ENCODE measurements at regions not wholly inside any gene's neighbourhood (a gene's known extent, or its start where the extent isn't known, plus 50 kb on each side); places are given as distances from the start of the nearest gene placed in this dataset.

DNA sequence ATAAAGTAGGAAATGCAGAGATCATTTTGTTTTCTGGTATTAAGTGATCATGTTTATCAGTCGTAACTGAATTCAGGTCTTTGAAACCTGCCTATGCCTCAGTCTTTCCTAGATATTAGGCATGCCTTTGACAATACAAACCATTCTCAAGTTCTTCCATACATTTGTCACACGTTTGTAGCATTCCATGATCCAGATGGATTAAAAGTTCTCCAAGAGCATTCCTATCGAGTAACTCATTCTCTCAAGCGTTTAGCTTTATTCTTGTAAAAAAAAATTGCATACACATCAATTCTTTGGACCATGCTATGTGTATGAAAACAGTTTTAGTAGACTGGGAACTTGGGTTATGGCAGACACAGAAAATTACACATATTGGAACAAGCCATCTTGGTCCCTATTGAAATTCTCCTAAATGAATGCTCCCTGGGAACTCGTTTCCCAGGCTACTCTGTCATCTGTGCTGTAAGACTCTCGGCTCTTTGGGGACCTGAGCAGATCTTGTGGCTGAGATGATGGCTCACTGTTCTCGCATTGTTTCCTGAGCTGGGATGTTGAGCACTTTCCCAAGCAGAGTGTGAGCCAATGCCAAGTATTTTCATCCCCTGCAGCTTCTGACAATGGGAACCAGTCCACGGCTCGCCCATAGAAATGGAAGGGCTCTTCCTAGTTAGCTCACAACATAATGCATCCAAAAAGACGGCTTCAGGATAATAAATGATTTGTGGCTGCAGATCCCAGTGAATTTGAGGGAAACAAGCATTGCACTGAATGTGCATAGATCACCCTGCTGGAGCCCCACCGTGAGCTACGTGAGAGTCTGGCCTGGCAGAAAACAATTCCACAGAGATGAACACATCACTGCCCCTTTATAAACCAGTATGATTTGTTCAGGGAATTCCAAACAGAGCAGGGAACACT, 230.2 kb downstream of the IRX1 start:
- DNase-seq (ENCODE audit: low spot score), result no peak

DNA sequence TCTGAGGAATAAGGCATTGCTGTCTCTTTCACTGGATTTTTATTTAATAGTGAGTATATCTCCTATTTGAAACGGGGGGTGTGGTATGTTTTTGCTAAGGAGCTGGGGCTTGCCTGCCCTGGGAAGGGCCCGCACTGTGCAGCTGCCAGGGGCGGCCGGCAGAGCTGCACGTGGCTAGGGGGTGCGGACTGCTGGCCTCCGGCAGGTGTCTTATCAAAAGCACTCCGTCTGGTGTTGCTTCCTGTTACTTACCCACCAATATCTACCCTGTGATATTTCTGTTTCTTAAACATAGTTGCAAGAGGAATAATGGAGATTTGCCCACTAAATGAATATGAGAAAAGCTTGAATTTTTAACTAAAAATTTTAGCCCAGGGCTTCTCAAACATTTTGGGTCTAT, 232.0 kb downstream of the IRX1 start:
- no peak for DNase-seq (ENCODE audit: low spot score)

DNA sequence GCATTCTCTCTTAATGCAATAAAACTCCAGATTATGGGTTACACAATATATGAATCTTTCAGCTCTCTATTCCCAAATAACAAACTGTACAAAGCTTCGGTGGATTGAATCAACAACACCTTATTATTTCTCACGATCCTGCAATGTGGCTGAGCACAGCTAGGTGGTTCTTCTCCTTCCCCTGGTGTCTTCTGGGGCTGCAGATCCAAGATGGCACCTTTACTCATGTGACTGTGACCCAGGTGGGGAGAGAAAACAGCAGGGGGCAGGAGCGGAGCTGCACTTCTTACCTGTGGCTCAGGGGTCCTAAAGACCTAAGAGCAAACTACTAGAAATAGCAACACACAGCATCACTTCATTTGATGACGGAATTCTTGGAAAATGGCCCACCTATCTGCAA, 233.1 kb downstream of the IRX1 start:
- DNase-seq (ENCODE audit: low spot score), result no peak

DNA sequence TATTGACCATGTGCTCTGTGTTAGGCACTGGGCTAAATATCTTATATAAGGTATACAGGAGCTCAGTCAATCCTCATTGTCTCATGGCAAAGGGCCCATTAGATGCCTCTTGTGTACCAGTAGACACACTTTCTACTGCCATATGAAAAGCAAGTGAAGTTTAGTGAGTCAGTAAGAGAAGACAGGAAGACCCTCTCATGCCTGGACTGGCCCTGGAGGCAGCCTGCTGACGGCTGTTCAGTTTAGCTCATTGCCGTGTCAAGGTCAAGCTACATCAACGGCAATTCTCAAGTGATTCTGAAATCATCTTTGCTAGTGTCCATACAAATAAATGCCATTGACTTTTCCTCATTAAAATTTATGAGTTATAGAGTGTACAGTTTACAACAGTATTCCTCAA, 237.9 kb downstream of the IRX1 start:
- DNase-seq (ENCODE audit: low spot score), result no peak

DNA sequence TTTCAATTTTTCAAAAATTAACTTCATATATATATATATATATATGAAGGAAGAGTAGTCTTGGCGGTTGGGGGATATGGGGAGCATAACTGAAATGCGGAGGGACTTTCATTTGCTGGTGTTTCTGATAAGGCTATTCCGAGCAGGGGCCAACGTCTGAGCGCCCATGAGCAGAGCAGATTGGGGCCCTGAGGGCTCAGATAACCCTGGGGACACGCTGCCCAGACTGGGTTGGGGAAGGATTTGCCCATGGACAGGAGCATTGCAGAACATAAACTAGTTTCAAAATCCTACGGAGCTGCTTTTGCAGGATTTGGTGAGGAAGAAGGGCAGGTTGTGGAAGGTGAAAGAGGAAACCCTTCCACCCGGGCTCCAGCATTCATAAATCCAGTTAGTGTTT, 240.2 kb downstream of the IRX1 start:
- no peak for DNase-seq (ENCODE audit: low spot score)

DNA sequence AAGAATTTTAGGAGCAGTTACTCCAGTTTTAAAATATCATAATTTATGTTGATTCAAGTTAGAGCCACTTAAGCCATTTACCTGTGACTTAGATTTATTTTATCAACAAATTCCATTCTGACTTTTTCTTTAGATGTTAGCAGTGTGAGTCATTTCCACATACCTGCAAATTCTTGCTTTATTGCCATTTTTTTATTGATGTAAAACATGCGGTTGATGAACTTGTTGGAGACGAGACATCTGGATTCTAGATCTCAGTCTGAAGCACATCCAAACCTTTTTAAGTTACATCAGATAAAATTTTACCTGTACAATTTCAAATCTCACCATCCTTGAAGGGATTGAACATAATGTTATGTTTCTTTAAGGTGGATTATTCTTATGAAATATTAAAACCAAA, 240.9 kb downstream of the IRX1 start:
- no peak for DNase-seq (ENCODE audit: low spot score)

DNA sequence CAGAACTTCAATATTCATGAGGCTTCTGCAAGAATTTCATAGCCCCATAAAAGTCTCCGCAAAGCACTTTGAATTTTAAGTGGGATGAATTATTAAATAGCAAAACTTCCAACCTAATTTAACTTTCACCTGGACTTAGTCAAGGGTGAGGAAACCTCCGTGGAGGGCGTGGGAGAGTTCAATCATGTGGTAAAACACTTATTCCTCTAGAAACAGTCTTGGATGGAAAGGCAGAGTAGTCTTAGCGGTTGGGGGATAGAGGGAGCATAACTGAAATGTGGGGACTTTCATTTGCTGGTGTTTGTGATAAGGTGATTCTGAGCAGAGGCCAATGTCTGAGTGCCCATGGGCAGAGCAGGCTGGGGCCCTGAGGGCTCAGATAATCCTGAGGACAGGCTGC, 241.9 kb downstream of the IRX1 start:
- DNase-seq (ENCODE audit: low spot score), result no peak

DNA sequence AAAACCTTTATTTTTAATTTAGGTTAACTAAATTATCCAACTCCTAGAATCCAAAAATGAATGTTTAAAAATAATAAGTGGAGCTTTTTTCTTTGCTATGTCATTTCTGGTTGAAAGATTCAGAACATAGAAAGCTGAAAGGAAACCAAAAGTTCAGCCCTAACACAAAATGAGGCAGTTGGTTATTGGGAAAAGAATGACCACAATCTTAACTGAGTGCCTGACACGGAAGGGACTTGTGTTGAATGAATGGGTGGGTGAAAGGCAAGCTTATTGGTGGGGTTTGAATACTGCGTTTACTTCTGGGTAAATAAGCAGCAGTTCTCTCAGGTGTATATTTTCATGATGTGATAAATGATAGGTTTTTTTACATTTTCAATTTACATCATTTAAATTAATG, 243.5 kb downstream of the IRX1 start:
- no peak for DNase-seq (ENCODE audit: low spot score)

DNA sequence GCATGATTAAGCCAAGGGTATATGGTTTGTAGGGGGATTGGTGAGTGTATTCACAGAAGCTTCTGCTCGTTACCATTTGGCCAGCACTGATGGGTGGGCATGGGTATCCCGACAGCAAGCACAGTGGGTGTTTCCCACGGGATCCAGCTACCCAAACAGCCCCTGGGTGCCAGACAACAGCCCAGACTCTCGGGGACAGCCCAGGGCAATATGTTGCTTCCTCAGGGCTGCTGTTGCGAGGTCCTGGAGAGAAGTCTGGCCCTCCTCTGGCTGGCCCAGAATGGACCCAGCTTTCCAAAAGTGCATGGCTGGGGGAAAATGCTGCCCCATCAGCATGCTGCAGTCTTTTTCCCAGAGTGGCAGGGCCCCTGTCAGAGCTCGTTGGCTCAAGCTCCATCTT, 247.0 kb downstream of the IRX1 start:
- DNase-seq (ENCODE audit: low spot score), result no peak

DNA sequence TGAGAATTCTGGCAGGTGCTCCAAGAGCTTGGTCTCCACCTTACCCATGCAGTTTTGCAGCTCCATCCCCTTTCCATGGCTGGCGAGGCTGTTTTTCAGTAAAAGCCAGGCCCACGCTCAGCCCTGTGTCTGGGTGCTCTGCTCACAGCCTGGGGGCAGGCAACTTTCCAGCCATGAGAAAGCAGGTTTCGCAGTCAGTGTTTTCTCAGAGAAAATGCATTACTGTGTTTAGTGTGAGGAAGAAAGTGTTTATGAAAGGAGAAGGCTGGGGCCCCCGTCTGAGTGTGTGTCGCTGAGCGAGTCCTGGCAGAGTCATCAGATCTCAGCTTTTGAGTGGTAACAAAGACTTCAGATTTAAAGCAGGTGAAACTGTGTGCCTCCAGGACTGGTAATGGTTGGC, 248.1 kb downstream of the IRX1 start:
- no peak for DNase-seq (ENCODE audit: low spot score)

DNA sequence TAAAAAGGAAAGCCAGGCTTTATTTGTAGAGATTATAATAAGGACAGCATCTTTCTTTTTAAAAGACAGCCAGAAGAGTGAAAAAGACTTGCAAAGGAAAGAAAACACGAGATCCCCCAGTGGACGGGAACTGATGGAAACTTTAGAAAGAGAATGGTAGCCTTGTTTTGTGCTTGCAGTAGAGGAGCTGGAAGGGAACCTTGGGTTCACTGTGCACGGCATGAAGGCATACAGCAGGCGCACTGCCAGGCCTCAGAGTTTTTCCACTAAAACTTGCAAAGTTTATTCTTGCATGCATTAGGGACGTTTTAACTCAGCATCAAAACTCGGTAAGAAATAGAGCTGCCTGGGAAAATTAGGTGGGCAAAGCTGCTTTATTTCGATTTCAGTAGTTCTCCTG, 248.6 kb downstream of the IRX1 start:
- no peak for DNase-seq (ENCODE audit: low spot score)

DNA sequence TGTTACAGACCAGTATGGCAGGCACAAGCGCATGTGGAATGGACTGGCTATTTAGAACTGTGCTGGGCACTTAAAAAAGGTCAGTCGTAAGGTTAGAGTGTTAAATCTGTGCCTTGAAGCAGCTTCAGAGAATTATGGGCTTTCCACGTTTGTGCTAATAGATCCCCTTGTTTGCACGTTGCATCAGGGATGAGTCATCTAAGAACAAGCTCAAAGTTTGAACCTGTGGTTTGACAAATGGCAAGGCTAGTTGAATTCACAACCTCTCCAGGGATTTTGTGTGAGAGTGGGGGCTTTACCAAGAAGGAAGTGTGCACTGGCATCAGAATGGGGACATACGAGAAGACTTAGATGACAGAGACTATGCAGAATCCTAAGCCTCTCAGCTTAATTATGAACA, 249.6 kb downstream of the IRX1 start:
- no peak for DNase-seq (ENCODE audit: low spot score)

DNA sequence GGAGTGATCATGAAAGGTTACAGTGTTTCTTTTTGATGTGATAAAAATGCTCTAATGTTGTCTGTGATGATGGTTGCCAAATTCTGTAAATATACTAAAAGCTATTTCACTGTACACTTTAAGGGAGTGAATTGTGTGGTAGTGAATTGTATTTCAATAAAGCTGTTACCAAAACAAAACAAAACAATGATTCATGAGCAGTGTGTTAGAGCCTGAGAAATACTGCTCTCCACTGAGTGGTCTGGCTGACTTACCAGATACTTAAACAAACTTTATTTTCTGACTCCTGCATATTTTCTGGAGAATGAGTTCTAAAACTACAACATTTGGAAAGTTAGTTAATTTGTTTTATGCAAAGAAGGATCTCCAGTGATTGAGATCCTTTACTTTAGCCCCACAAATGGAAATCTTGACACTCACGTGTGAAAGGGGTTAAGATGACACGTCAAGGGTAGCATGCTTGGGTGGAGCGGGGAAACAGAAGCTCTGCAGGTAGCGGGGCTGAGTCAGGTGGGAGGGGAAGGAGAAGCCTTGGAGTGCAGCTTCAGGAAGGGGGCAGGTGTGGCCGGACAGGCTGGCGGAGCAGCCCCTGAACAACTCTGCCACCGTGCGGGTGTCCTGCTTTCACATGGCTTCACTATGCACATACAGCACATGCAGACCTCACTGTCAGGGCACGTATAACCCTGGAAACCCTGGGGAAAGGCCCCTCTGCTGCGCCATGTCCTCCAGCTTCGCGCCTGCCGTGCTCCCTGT, 256.7 kb downstream of the IRX1 start:
- no peak for DNase-seq (ENCODE audit: low spot score)

DNA sequence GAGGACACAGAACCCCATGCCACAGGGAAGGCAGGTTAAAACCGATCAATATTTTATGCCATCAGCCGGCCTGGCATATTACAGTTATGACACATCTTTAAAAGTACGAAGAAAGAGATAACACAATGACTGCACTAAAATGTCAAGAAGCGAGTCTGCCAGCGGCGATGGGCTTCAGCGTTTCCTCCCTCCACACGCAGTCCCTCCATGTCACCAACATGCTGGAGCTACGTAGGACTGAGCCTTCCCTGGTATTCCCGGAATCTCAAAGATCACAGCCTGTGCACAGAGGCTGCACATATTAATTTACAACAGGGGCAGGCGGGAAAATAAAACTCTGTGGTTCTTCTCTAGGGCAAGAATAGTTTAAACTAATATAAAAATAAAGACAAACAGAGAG, 257.7 kb downstream of the IRX1 start:
- no peak for DNase-seq (ENCODE audit: low spot score)

DNA sequence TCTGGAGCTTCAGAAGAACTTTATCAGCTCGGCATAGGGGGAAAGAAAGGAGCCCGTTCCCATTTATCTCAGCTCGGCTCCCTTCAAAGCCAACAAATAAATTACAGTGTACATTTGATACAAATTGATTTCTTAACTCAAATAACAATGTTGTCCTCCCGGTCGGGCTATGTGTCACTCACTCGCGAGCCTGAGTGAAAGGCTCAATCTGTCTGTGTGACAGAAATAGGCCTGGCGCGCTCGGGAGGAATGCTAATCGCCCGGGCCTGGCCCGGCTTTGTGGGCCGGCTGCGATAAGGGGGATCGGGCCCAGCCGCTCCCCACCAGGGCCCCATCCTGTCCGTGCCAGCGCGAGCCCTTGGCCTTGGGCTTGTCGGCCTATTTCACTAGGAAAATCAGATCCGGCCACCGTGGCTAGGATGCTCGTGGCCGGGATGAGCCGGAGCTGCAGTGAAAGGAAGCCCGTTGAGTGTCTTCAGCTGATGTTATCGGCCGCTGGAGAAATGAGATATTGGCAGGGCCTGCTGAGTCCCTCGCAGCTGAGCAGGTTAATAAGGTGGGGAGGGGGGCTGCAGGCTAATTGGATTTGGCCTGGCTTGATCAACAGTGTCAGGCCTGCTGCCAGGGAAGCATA, 258.7 kb downstream of the IRX1 start:
- no peak for DNase-seq (ENCODE audit: low spot score)

DNA sequence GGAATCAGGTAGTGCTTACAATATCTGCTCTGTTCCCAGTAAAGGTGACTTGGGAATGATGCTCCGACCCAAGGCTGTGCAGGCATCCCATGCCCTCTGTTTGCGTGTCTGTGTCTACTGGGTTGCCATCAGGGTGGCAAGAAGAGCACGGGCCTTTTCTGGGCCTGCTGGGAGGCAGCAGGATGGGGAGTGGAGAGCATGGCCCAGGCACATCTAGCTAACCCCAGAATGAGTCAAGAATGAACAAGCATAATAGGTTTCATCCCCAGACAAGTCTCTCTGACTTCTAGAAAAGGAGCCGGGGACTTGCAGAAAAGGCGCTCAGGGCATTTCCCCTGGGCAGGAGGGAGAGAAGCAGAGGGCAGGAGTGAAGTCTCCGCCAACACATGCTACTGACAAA, 260.4 kb downstream of the IRX1 start:
- DNase-seq (ENCODE audit: low spot score), result no peak

DNA sequence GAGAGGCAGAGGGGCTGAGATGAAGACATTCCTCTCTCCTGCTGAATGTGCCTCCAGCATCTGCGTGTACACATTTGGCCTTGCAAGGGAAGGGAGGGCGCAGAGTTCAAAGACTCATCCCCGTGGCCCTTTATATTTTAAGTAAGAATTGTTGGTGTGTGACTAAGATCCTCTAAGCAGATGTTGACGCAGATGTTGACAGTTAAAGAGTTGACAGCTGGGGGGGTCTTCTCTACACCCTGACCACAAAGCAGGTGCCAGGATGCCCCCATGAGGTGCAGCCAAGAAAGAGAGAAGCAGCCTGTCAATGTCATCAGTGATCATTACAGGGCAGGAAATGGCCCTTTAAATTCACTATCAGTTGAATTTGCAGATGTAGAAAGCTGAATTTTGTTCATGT, 262.9 kb downstream of the IRX1 start:
- no peak for DNase-seq (ENCODE audit: low spot score)

DNA sequence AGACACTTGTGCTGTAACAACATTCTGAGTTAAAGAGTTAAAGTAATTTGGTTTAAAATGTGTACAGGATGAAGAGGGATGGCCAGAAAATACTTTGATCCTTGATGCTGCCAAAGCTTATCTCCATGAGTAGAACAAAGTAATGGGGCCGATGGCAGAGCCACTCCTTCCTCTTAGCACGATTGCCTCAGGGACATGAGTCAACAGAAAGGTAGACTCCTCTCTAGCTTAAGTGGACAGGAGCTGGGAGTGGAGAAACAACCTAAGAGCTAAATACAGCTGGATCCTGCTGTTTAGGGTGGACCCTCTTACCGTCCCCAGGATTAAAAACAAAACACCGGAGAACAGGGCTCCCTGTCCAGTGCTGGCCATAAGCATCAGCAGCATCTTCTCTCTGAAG, 267.3 kb downstream of the IRX1 start:
- DNase-seq (ENCODE audit: low spot score), result no peak

DNA sequence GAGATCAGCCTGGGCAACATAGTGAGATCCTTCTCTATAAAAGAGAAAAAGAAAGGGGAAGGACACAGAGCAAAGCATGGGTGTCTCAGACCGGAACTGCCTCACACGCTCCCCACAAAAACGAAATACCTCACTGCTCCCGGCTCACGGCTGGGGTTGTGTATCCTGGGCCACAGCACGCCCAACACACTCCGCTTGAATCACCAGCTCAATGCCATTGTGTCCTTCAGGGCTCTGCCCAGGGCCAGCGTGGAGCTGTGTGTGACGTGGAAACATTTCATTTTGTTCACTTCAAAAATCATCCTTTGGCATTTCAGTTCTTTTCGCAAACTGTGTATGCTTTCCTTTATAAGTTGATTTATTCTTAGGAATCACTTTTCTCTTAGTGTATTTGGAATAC, 279.5 kb downstream of the IRX1 start:
- DNase-seq (ENCODE audit: low spot score), result no peak

DNA sequence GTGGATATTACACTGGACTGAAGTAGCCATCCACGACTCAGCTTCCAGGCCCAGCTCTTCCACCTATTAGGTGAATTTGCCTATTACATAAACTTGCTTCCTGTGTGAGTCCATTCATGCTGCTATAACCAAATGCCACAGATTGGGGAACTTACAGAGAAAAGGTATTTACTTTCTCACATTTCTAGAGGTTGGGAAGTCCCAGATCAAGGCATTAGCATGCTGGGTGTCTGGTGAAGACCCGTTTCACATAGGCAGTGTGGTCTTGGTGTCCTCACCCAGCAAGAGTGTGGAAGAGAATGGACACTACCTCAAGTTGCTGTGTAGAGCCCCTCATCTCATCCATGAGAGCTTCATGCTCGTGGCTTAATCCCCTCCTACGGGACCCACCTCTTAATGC, 282.6 kb downstream of the IRX1 start:
- no peak for DNase-seq (ENCODE audit: low spot score)

DNA sequence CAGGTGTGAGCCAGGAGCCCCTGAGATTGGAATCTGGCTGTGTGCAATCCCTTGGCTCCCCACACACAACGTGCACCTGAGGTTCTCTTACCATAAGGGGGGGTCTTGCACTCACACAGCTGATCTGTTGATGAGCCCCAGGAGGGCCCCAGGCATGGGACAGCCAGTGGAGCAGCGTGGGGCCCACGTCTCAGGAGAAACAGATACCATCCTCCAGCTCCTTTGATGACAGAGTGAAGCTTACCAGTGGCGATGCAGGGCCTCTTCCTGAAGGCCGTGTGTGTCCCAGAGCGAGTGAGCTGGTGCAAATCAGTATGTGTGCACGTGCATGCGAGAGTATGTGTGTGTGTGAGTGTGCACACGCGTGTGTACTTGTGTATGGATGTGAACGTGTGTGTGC, 287.4 kb downstream of the IRX1 start:
- DNase-seq (ENCODE audit: low spot score), result no peak

DNA sequence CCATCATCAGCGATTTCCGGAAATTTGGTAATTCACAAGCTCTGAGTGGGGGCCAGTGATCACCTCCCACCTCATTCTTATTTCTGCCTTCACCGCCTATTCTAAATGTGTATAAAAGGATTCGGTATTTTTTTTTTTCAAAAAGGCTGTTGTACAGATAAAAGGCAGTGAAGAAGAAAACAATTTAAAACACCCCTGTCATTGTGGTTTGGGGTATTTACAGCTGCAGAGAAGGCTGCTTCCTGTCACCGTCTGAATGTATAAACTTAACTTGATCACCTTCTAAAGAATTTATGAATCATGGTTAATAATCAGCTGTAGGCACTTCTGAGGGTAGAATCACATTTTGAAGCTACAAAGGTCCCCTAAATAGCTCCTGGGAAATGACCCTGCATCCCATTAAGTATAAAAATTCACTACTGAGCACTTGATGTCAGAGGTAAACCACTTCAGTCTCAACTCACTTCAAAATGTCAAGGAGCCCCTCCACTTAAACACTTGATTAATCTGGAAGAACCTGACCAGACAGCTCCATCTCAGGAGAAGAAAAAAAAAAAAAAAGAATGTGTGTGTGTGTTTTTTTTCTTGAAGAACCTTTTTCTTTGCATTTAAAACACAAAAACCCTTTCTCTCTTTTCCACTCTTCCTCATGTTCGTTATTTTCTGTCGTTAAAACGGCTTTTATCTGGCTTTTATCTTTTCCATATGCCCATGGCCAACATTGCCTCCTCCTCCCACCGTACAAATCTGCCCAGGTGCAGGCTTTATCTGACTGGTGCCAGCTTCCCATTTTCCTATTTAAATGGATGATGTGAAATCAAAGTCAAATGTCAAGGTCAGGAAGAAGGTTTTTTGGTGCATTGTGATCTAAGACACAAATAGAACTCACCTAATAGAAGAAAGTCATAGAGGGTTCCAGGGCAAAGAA, 291.2 kb downstream of the IRX1 start:
- no peak for DNase-seq (ENCODE audit: low spot score)
